Endodermal cell (in vitro differentiated cells): ENCODE measurements at regions not wholly inside any gene's neighbourhood (a gene's known extent, or its start where the extent isn't known, plus 50 kb on each side); places are given as distances from the start of the nearest gene placed in this dataset.

Experiments
- DNase-seq: peaks from one replicate; pipeline ENCODE4 v3.0.0-alpha.2; 2017
- H3K27ac ChIP-seq: 2 replicates; pipeline ENCODE4 v1.5.1; 2013; ENCODE audit warnings: mild to moderate bottlenecking, low read depth, low read length, moderate library complexity
- H3K27me3 ChIP-seq: 2 replicates; pipeline ENCODE4 v1.6.1; 2013; ENCODE audit warnings: mild to moderate bottlenecking, low read length, moderate library complexity; ENCODE audit not compliant: insufficient read depth, control insufficient read depth, poor library complexity, severe bottlenecking
- H3K36me3 ChIP-seq: 2 replicates; pipeline ENCODE4 v1.7.0; 2013; ENCODE audit warnings: mild to moderate bottlenecking, low read length, moderate library complexity; ENCODE audit not compliant: control insufficient read depth, insufficient read depth
- H3K4me1 ChIP-seq: one replicate; pipeline ENCODE4 v1.7.0; 2013; ENCODE audit warnings: low read length; ENCODE audit not compliant: control insufficient read depth, insufficient read depth
- H3K4me3 ChIP-seq: 2 replicates; pipeline ENCODE4 v1.5.1; 2013; ENCODE audit warnings: mild to moderate bottlenecking, low read length, moderate library complexity
- H3K9ac ChIP-seq: 2 replicates; pipeline ENCODE4 v1.6.1; 2013; ENCODE audit warnings: mild to moderate bottlenecking, low read length, moderate library complexity; ENCODE audit not compliant: poor library complexity, severe bottlenecking; ENCODE audit errors: extremely low read depth
- H3K9me3 ChIP-seq: 2 replicates; pipeline ENCODE4 v1.6.1; 2013; ENCODE audit warnings: mild to moderate bottlenecking, low read length, moderate library complexity; ENCODE audit not compliant: control insufficient read depth
- H3K27ac Mint-ChIP-seq: 2 replicates; pipeline ENCODE4 v1.8.0; 2020; ENCODE audit warnings: mixed read lengths
- H3K27me3 Mint-ChIP-seq: 2 replicates; pipeline ENCODE4 v1.8.0; 2021; ENCODE audit warnings: mild to moderate bottlenecking, mixed read lengths; ENCODE audit not compliant: insufficient read depth
- H3K36me3 Mint-ChIP-seq: 2 replicates; pipeline ENCODE4 v1.8.0; 2020; ENCODE audit warnings: low read depth, mixed read lengths
- H3K4me1 Mint-ChIP-seq: 2 replicates; pipeline ENCODE4 v1.8.0; 2020; ENCODE audit warnings: mixed read lengths
- H3K4me3 Mint-ChIP-seq: 2 replicates; pipeline ENCODE4 v1.8.0; 2020; ENCODE audit warnings: mild to moderate bottlenecking, moderate library complexity, mixed read lengths
- H3K9me3 Mint-ChIP-seq: 2 replicates; pipeline ENCODE4 v1.8.0; 2020; ENCODE audit warnings: mild to moderate bottlenecking, mixed read lengths
- CTCF ChIP-seq: fragments of 200-600 bp; sonication (generic); conservative IDR thresholded peaks from 2 replicates; pipeline ENCODE4 v1.5.0; 2021; ENCODE audit warnings: antibody characterized with exemption, mild to moderate bottlenecking
- WGBS, 2 experiments: methylation state at CpG; one replicate each; pipeline versions ENCODE4 v1.1.5 to v1.1.7; 2013; ENCODE audit warnings: missing lambda C conversion rate in 2 of 2, mixed read lengths in 1 of 2; ENCODE audit not compliant: insufficient coverage in 1 of 2, insufficient read length in 1 of 2; 5-methylcytosine and 5-hydroxymethylcytosine counted together

- WGBS, 2 experiments: 77% methylated on average over 3 of the region's 5 CpGs; no CpG with 5 or more reads in 1 of the 2 experiments
Observed at GRCh38 chr9:73531051-73531532, 379.4 kb downstream of the ANXA1 start.

GRCh38 chr9:73531658-73532057 is 380.0 kb downstream of the ANXA1 start:
- Histone ChIP-seq H3K36me3 (no peaks in the 10 kb centered on the region), H3K4me3 (no peak overlapping the region), H3K4me1 (peaks cover 3% of the 10 kb centered on the region), H3K27me3 (no peaks in the 10 kb centered on the region), H3K27ac (no peak overlapping the region), H3K9me3 (peaks cover 10% of the 10 kb centered on the region), H3K9ac (no peak overlapping the region)
- H3K27ac Mint-ChIP-seq: no peak overlapping the region
- no peak overlapping the region for H3K4me3 Mint-ChIP-seq
- no peak for TF ChIP-seq CTCF
- no peaks in the 10 kb centered on the region for H3K36me3 Mint-ChIP-seq
- H3K9me3 Mint-ChIP-seq: peaks cover 9% of the 10 kb centered on the region
- peaks cover 1% of the 10 kb centered on the region for H3K27me3 Mint-ChIP-seq
- 65 to 100% methylated on average over 3 to 4 of the region's 4 CpGs for WGBS, 2 experiments
- no peak for DNase-seq
- peaks cover 24% of the 10 kb centered on the region for H3K4me1 Mint-ChIP-seq

More at GRCh38 chr9:73531051-73531532, 379.4 kb downstream of the ANXA1 start:
- H3K4me3 ChIP-seq: no peak overlapping the region
- H3K27me3 ChIP-seq: no peaks in the 10 kb centered on the region
- no peaks in the 10 kb centered on the region for H3K36me3 Mint-ChIP-seq
- H3K4me3 Mint-ChIP-seq: no peak overlapping the region
- peaks cover 3% of the 10 kb centered on the region for H3K4me1 ChIP-seq
- no peak overlapping the region for H3K27ac Mint-ChIP-seq
- DNase-seq: no peak
- peaks cover 10% of the 10 kb centered on the region for H3K9me3 ChIP-seq
- H3K9me3 Mint-ChIP-seq: peaks cover 9% of the 10 kb centered on the region
- peaks cover 1% of the 10 kb centered on the region for H3K27me3 Mint-ChIP-seq
- H3K27ac ChIP-seq: no peak overlapping the region
- TF ChIP-seq CTCF: no peak
- no peak overlapping the region for H3K9ac ChIP-seq
- no peaks in the 10 kb centered on the region for H3K36me3 ChIP-seq
- peaks cover 24% of the 10 kb centered on the region for H3K4me1 Mint-ChIP-seq

GRCh38 chr9:73532985-73533384 is 381.3 kb downstream of the ANXA1 start:
- Histone ChIP-seq H3K4me1 (peaks cover 3% of the 10 kb centered on the region), H3K9ac (no peak overlapping the region), H3K9me3 (peaks cover 2% of the 10 kb centered on the region), H3K4me3 (no peak overlapping the region), H3K36me3 (no peaks in the 10 kb centered on the region), H3K27ac (no peak overlapping the region), H3K27me3 (no peaks in the 10 kb centered on the region)
- no peak overlapping the region for H3K27ac Mint-ChIP-seq
- H3K36me3 Mint-ChIP-seq: no peaks in the 10 kb centered on the region
- peaks cover 24% of the 10 kb centered on the region for H3K4me1 Mint-ChIP-seq
- WGBS, 2 experiments: 93% methylated on average over 3 of the region's 4 CpGs; no CpG with 5 or more reads in 1 of the 2 experiments
- TF ChIP-seq CTCF: no peak
- peaks cover 3% of the 10 kb centered on the region for H3K9me3 Mint-ChIP-seq
- DNase-seq: no peak
- peaks cover 1% of the 10 kb centered on the region for H3K27me3 Mint-ChIP-seq
- no peak overlapping the region for H3K4me3 Mint-ChIP-seq
